ENCODE measurements at regions not wholly inside any gene's neighbourhood (a gene's known extent, or its start where the extent isn't known, plus 50 kb on each side); places are given as distances from the start of the nearest gene placed in this dataset.

GRCh38 chr5:4198461-4198860, 602.8 kb downstream of the IRX1 start:
- no peak overlapping the region for H3K9ac ChIP-seq
- no peak overlapping the region for H3K4me2 ChIP-seq (ENCODE audit: low read length)
- no peaks in the 10 kb centered on the region for H3K9me3 ChIP-seq (ENCODE audit: control insufficient read depth, low read length)
- H3K27ac ChIP-seq, result no peak overlapping the region
- no peaks in the 10 kb centered on the region for H3K36me3 ChIP-seq (ENCODE audit: control insufficient read depth, insufficient read depth, low read length)
- no peaks in the 10 kb centered on the region for H3K4me1 ChIP-seq
- no peak overlapping the region for H2AFZ ChIP-seq
- no peaks in the 10 kb centered on the region for H3K79me2 ChIP-seq
- TF ChIP-seq, protein P1, sequence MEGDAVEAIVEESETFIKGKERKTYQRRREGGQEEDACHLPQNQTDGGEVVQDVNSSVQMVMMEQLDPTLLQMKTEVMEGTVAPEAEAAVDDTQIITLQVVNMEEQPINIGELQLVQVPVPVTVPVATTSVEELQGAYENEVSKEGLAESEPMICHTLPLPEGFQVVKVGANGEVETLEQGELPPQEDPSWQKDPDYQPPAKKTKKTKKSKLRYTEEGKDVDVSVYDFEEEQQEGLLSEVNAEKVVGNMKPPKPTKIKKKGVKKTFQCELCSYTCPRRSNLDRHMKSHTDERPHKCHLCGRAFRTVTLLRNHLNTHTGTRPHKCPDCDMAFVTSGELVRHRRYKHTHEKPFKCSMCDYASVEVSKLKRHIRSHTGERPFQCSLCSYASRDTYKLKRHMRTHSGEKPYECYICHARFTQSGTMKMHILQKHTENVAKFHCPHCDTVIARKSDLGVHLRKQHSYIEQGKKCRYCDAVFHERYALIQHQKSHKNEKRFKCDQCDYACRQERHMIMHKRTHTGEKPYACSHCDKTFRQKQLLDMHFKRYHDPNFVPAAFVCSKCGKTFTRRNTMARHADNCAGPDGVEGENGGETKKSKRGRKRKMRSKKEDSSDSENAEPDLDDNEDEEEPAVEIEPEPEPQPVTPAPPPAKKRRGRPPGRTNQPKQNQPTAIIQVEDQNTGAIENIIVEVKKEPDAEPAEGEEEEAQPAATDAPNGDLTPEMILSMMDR (IDR thresholded peaks at IDR 0.05), result no peak
- H3K27me3 ChIP-seq (ENCODE audit: control insufficient read depth, insufficient read depth, low read length), result no peaks in the 10 kb centered on the region
- H3K4me3 ChIP-seq (ENCODE audit: low read depth, low read length), result no peak overlapping the region

DNA sequence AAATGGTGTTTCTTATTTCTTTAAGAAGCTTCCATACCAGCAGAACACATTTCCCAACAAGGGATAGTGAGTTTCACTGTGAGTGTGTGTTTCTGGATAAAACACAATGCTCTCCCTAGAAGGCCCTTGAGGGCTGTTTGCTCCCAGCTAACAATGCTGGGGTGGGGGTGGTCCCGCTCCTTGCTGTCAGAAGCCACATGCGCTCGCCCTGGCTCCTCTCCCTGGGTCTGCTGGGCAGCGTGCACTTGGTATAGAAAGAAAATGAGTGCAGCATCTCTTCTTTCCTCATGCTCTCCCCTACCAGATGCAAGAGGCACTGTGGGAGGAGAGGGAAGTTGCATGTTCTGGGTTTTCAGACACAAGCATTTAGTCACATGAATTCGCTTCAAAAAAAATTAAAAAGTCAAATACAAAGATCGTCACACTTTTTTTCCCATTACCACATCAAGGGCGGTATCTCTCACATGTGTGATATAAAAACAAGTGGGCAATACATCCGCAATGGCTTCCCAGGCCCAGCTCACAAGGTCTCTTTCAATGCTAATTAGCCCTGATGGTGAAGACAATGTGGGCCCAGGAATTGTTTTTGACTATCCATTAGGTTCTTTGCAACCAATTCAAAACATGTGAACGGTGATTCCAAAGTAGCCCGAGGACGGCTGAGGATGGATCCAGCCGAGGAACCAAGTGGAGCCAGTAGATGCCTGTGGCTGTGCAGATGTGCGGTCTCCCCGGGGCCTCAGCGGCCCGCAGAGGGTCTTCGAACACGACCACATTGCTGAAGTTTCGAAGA, 603.6 kb downstream of the IRX1 start:
- Histone ChIP-seq H3K4me1 (no peaks in the 10 kb centered on the region), H3K27ac (no peak overlapping the region), H3K9me3 (ENCODE audit: control insufficient read depth, low read length) (no peaks in the 10 kb centered on the region), H2AFZ (no peak overlapping the region), H3K9ac (no peak overlapping the region), H3K27me3 (ENCODE audit: control insufficient read depth, insufficient read depth, low read length) (no peaks in the 10 kb centered on the region), H3K4me2 (ENCODE audit: low read length) (no peak overlapping the region), H3K4me3 (ENCODE audit: low read depth, low read length) (no peak overlapping the region), H3K36me3 (ENCODE audit: control insufficient read depth, insufficient read depth, low read length) (no peaks in the 10 kb centered on the region), H3K79me2 (no peaks in the 10 kb centered on the region)
- TF ChIP-seq, protein P1 (IDR thresholded peaks at IDR 0.05), result no peak

DNA sequence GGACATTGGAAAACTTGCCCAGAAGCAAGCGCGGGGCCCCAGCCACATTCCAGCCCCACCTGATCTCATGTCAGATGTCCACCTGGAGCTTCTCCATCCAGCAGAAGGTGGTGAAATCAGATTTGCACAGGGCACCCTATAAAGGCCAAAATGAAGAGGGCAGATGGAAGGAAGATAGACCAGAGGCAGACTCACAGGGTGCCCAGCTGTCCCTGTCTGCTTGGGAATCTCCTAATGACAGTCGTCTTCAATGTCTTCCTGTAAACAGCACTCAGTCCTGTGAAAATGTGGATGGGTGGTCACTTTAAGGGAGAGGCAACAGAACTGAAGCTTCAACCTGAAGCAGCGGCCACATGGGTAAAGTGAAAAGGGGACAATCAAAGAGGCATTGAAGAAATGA, 607.5 kb downstream of the IRX1 start:
- H3K9ac ChIP-seq, result no peak overlapping the region
- no peaks in the 10 kb centered on the region for H3K9me3 ChIP-seq (ENCODE audit: control insufficient read depth, low read length)
- H3K4me3 ChIP-seq (ENCODE audit: low read depth, low read length), result no peak overlapping the region
- H3K4me1 ChIP-seq, result no peaks in the 10 kb centered on the region
- no peaks in the 10 kb centered on the region for H3K36me3 ChIP-seq (ENCODE audit: control insufficient read depth, insufficient read depth, low read length)
- no peak overlapping the region for H3K27ac ChIP-seq
- TF ChIP-seq, protein P1 (IDR thresholded peaks at IDR 0.05), result no peak
- no peaks in the 10 kb centered on the region for H3K27me3 ChIP-seq (ENCODE audit: control insufficient read depth, insufficient read depth, low read length)
- H3K79me2 ChIP-seq, result no peaks in the 10 kb centered on the region
- no peak overlapping the region for H3K4me2 ChIP-seq (ENCODE audit: low read length)
- no peak overlapping the region for H2AFZ ChIP-seq

GRCh38 chr5:4204276-4205141, 608.9 kb downstream of the IRX1 start:
- no peaks in the 10 kb centered on the region for H3K36me3 ChIP-seq (ENCODE audit: control insufficient read depth, insufficient read depth, low read length)
- H3K27me3 ChIP-seq (ENCODE audit: control insufficient read depth, insufficient read depth, low read length), result no peaks in the 10 kb centered on the region
- no peak overlapping the region for H3K9ac ChIP-seq
- H3K79me2 ChIP-seq, result no peaks in the 10 kb centered on the region
- no peak overlapping the region for H3K27ac ChIP-seq
- no peak overlapping the region for H3K4me2 ChIP-seq (ENCODE audit: low read length)
- TF ChIP-seq, protein P1 (IDR thresholded peaks at IDR 0.05), result no peak
- H3K4me1 ChIP-seq, result no peaks in the 10 kb centered on the region
- no peaks in the 10 kb centered on the region for H3K9me3 ChIP-seq (ENCODE audit: control insufficient read depth, low read length)
- H3K4me3 ChIP-seq (ENCODE audit: low read depth, low read length), result no peak overlapping the region
- no peak overlapping the region for H2AFZ ChIP-seq
